Brain pericyte (primary cell): ENCODE measurements at regions not wholly inside any gene's neighbourhood (a gene's known extent, or its start where the extent isn't known, plus 50 kb on each side); places are given as distances from the start of the nearest gene placed in this dataset.
A peak's percentile ranks its signal among the peaks of the same experiment; 100 is the strongest.

Experiments used
- DNase-seq: peaks from one replicate; pipeline ENCODE4 v3.0.0-alpha.2; 2012; ENCODE audit warnings: low read depth, low spot score

- no peak for DNase-seq
Measured at GRCh38 chr10:29689001-29689400, 54.2 kb upstream of the SVIL start.

GRCh38 chr10:29688230-29688661 lies 53.5 kb upstream of the SVIL start:
- peak; percentile 65 for DNase-seq

- DNase-seq: no peak
Measured at GRCh38 chr10:29687421-29688164, 52.8 kb upstream of the SVIL start.

- DNase-seq: no peak
Measured at GRCh38 chr10:29685506-29685905, 50.7 kb upstream of the SVIL start.
